22Rv1 (cell line): ENCODE measurements at regions not wholly inside any gene's neighbourhood (a gene's known extent, or its start where the extent isn't known, plus 50 kb on each side); places are given as distances from the start of the nearest gene placed in this dataset.

Source experiments
- CTCF ChIP-seq: fragments of 450-650 bp; IDR thresholded peaks from 2 replicates; pipeline ENCODE4 v1.5.1; 2017; ENCODE audit warnings: mild to moderate bottlenecking
- ZFX ChIP-seq: fragments of 450-650 bp; IDR thresholded peaks from 2 replicates; pipeline ENCODE4 v1.6.1; 2017; ENCODE audit warnings: antibody characterized with exemption, borderline replicate concordance

- TF ChIP-seq CTCF (no peak), ZFX (no peak)
Observed at GRCh38 chr11:134625631-134626030, 213.6 kb upstream of the B3GAT1 start.
